Natural killer cell (primary cell): ENCODE measurements at regions not wholly inside any gene's neighbourhood (a gene's known extent, or its start where the extent isn't known, plus 50 kb on each side); places are given as distances from the start of the nearest gene placed in this dataset.

Source experiments
- ATAC-seq, 3 donors: fragments of 150-1000 bp in 2 of 3; fragments of 200-7000 bp in 1 of 3; cut with Tn5 transposase; 1 replicate in 1 of 3; 2 replicates in 2 of 3; pipeline ENCODE4 v1.10.0; 2021; ENCODE audit warnings: mild to moderate bottlenecking in 2 of 3, moderate library complexity in 2 of 3
- DNase-seq, 2 donors: peaks; one replicate each; pipeline versions ENCODE4 v3.0.0 to v3.0.0-alpha.2; 2013 to 2021; ENCODE audit warnings: mixed read lengths in 1 of 2
- H3K27ac ChIP-seq: one replicate; pipeline ENCODE4 v1.5.1; 2013; ENCODE audit warnings: mild to moderate bottlenecking, low read length
- H3K27me3 ChIP-seq: one replicate; pipeline ENCODE4 v1.6.1; 2013; ENCODE audit warnings: low read length; ENCODE audit not compliant: control insufficient read depth, insufficient read depth
- H3K36me3 ChIP-seq: one replicate; pipeline ENCODE4 v1.6.1; 2013; ENCODE audit warnings: low read length; ENCODE audit not compliant: control insufficient read depth, insufficient read depth
- H3K4me1 ChIP-seq: one replicate; pipeline ENCODE4 v1.6.1; 2013; ENCODE audit warnings: low read length; ENCODE audit not compliant: control insufficient read depth, insufficient read depth
- H3K4me3 ChIP-seq: one replicate; pipeline ENCODE4 v1.5.1; 2013; ENCODE audit warnings: low read length
- H3K9me3 ChIP-seq: one replicate; pipeline ENCODE4 v1.6.1; 2013; ENCODE audit warnings: low read length; ENCODE audit not compliant: control insufficient read depth, insufficient read depth
- H3K27ac Mint-ChIP-seq, 2 donors: one replicate each; pipeline ENCODE4 v1.8.0; 2022; ENCODE audit warnings: mild to moderate bottlenecking in 2 of 2, mixed read lengths in 2 of 2, moderate library complexity in 1 of 2
- H3K27me3 Mint-ChIP-seq, 2 donors: one replicate each; pipeline ENCODE4 v1.8.0; 2022; ENCODE audit warnings: low read depth in 2 of 2, mixed read lengths in 2 of 2
- H3K36me3 Mint-ChIP-seq: one replicate; pipeline ENCODE4 v1.8.0; 2022; ENCODE audit warnings: mixed read lengths
- H3K4me1 Mint-ChIP-seq, 2 donors: one replicate each; pipeline ENCODE4 v1.8.0; 2022; ENCODE audit warnings: mixed read lengths in 2 of 2
- H3K4me3 Mint-ChIP-seq: one replicate; pipeline ENCODE4 v1.8.0; 2022; ENCODE audit warnings: mild to moderate bottlenecking, moderate library complexity, mixed read lengths
- H3K9me3 Mint-ChIP-seq, 2 donors: one replicate each; pipeline ENCODE4 v1.8.0; 2022; ENCODE audit warnings: mixed read lengths in 2 of 2
- WGBS: methylation state at CpG from one replicate; pipeline ENCODE4 v1.1.7; 2013; ENCODE audit warnings: missing lambda C conversion rate; ENCODE audit not compliant: insufficient coverage; 5-methylcytosine and 5-hydroxymethylcytosine counted together
- intact Hi-C: fragments of 100-400 bp; cut with micrococcal nuclease; formaldehyde crosslinking; loops from one replicate; pipeline ENCODE4 v1.14.2; 2022
- TF ChIP-seq, protein P1 (sequence below): fragments of 200-600 bp; IDR thresholded peaks from one replicate; pipeline ENCODE4 v1.8.0; 2022; ENCODE audit warnings: antibody characterized with exemption

DNA sequence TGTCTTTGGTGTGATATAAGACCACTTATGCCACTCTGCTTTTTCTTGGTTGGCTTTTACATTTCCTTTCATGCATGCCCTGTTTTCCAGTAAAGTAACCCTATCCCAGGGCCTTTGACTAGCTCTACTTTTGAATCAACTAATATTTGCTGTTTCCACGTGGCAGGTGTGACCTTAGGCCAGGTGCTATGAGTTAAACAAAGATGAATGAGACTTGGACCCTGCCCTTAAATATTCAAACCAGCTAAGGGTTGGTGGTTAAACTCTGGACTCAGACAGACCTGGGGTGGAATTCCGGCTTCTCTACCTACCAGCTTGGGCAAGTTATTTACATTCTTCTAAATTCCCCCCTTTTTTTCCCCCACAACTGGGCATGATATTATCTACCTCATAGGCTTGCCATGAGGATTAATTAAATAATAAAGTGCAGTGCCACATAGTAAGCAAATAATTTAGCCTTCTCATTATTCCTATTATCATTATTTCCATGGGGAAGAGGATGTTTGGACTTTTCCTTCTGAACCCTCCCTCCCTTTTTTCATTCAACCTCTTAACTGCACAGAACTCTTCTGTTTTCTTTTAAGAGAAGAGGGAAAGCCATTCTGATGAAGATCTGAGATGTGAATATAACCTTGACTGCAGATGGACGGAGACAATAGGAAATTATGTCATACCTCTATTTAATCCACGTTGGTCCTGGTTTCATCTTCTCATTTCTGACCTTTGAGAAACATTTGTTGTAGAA lies 143.6 kb upstream of the TNFAIP3 start:
- Histone ChIP-seq H3K9me3 (no peaks in the 10 kb centered on the region), H3K36me3 (no peaks in the 10 kb centered on the region), H3K27me3 (no peaks in the 10 kb centered on the region), H3K4me1 (peaks cover 7% of the 10 kb centered on the region), H3K4me3 (no peak overlapping the region), H3K27ac (peak overlapping the region; percentile 43)
- Mint-ChIP-seq H3K9me3 (no peaks in the 10 kb centered on the region), H3K4me1 (peaks cover 16 to 22% of the 10 kb centered on the region in 2 donors), H3K27me3 (peaks cover 17 to 26% of the 10 kb centered on the region in 2 donors), H3K4me3 (no peak overlapping the region), H3K36me3 (no peaks in the 10 kb centered on the region), H3K27ac (peak overlapping the region; percentile 86 to 88)
- intact Hi-C loops: loop anchor here (2.0 kb wide), 1 partner anchor 15 kb away; no protein-coding TSS in a partner anchor
- 84% methylated on average over 2 of the region's 4 CpGs for WGBS
- TF ChIP-seq, protein P1, sequence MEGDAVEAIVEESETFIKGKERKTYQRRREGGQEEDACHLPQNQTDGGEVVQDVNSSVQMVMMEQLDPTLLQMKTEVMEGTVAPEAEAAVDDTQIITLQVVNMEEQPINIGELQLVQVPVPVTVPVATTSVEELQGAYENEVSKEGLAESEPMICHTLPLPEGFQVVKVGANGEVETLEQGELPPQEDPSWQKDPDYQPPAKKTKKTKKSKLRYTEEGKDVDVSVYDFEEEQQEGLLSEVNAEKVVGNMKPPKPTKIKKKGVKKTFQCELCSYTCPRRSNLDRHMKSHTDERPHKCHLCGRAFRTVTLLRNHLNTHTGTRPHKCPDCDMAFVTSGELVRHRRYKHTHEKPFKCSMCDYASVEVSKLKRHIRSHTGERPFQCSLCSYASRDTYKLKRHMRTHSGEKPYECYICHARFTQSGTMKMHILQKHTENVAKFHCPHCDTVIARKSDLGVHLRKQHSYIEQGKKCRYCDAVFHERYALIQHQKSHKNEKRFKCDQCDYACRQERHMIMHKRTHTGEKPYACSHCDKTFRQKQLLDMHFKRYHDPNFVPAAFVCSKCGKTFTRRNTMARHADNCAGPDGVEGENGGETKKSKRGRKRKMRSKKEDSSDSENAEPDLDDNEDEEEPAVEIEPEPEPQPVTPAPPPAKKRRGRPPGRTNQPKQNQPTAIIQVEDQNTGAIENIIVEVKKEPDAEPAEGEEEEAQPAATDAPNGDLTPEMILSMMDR: no peak
- peak in 1 of 3 donors; percentile 13 for ATAC-seq
- no peak for DNase-seq

DNA sequence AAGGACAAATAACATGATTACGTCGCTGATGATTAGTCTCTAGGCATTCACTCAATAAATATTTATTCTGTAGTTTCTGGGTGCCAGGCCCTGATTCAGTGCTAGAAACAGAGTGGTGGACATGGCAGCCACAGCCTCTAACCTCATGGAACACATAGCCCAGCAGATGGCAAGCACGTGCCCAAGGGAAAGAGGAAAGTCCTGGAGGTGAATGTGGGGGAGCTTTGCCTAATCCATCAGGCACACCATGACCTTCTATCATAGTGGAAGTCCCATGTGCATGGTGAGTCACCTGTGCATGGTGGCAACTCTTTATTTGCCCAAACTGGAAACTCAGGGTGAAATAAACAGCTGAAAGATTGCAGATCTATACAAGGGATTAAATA lies 143.0 kb upstream of the TNFAIP3 start:
- no peak overlapping the region for H3K4me3 ChIP-seq
- intact Hi-C loops: no loop called here
- Mint-ChIP-seq H3K27me3 (peaks cover 20 to 25% of the 10 kb centered on the region in 2 donors), H3K4me1 (peaks cover 15 to 18% of the 10 kb centered on the region in 2 donors), H3K9me3 (no peaks in the 10 kb centered on the region), H3K36me3 (no peaks in the 10 kb centered on the region), H3K4me3 (no peak overlapping the region), H3K27ac (no peak overlapping the region)
- ATAC-seq (no peak), DNase-seq (no peak)
- H3K27me3 ChIP-seq: no peaks in the 10 kb centered on the region
- H3K9me3 ChIP-seq: no peaks in the 10 kb centered on the region
- H3K36me3 ChIP-seq: no peaks in the 10 kb centered on the region
- TF ChIP-seq, protein P1: no peak
- WGBS: 100% methylated on average over 3 of the region's 3 CpGs
- no peak overlapping the region for H3K27ac ChIP-seq
- H3K4me1 ChIP-seq: peaks cover 7% of the 10 kb centered on the region

DNA sequence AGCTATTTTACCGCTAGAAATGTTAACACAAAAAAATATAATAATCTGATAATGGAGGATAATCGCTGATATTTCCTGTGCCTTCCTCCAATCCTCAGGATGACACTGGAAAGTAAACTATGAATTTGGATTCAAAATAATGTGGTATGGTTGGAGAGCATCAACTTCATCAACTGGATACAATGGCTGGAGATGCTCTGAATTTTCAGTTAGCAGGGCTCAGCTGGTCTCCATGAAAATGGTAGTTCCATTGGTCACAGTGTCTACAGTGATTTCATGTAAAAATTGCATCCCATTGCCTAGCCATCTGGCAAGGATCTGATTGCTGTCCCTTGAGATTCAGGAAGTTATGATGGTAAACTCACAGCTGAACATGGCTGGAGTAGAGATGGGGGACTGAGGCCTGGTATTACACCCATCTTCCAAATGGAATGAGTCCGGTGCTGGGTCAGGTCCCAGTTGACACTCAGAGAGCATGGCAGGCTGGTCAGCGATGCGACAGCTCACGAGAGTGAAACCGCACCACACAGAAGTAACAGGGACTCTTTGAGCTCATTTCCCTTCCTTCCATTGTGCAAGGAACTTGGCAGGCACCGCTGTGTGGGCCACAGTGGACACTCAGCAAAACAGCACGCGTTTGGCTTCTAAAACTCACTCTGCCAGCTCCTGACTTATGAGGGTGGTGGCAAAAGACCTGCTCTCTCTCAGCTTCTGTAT lies 142.4 kb upstream of the TNFAIP3 start:
- no peaks in the 10 kb centered on the region for H3K9me3 ChIP-seq
- DNase-seq (no peak), ATAC-seq (no peak)
- no peak overlapping the region for H3K4me3 ChIP-seq
- H3K27ac ChIP-seq: no peak overlapping the region
- 95% methylated on average over 7 of the region's 10 CpGs for WGBS
- TF ChIP-seq, protein P1: no peak
- Mint-ChIP-seq H3K27ac (no peak overlapping the region), H3K9me3 (no peaks in the 10 kb centered on the region), H3K27me3 (peaks cover 20 to 25% of the 10 kb centered on the region in 2 donors), H3K36me3 (no peaks in the 10 kb centered on the region), H3K4me3 (no peak overlapping the region), H3K4me1 (peaks cover 15% of the 10 kb centered on the region in 2 donors)
- intact Hi-C loops: no loop called here
- no peaks in the 10 kb centered on the region for H3K27me3 ChIP-seq
- peaks cover 7% of the 10 kb centered on the region for H3K4me1 ChIP-seq
- H3K36me3 ChIP-seq: no peaks in the 10 kb centered on the region
